NCI-H82 (cell line): ENCODE measurements at regions not wholly inside any gene's neighbourhood (a gene's known extent, or its start where the extent isn't known, plus 50 kb on each side); places are given as distances from the start of the nearest gene placed in this dataset.

Experiments
- DNase-seq: peaks from one replicate; lab custom pipeline; 2025; lab: John Stamatoyannopoulos, UW

GRCh38 chr14:81669308-81669707, 135.7 kb upstream of the SEL1L start:
- no peak for DNase-seq

GRCh38 chr14:81673930-81674329, 140.3 kb upstream of the SEL1L start:
- no peak for DNase-seq

- DNase-seq, result no peak
Measured at GRCh38 chr14:81676395-81676794, 142.7 kb upstream of the SEL1L start.

DNA sequence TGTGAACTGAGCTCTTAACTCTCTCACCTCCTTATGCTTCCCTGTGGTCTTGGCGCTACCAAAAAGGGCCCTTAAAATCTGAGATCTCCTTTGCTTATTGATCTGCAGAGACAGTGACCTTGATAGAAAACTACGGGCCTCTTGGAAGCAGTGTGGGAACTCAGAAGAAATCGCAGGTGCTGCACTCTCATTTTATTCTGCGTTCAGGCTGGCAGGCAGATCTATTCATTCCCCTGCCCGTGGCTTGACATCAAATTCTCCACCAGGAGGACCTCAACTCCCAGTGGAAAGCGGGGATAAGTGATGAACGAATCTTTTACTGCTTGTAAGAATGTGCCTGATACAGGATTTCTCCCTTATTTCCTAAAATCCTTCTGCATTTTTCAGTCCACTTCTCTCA, 143.2 kb upstream of the SEL1L start:
- no peak for DNase-seq

- no peak for DNase-seq
Measured at GRCh38 chr14:81677736-81678135, 144.1 kb upstream of the SEL1L start.

DNA sequence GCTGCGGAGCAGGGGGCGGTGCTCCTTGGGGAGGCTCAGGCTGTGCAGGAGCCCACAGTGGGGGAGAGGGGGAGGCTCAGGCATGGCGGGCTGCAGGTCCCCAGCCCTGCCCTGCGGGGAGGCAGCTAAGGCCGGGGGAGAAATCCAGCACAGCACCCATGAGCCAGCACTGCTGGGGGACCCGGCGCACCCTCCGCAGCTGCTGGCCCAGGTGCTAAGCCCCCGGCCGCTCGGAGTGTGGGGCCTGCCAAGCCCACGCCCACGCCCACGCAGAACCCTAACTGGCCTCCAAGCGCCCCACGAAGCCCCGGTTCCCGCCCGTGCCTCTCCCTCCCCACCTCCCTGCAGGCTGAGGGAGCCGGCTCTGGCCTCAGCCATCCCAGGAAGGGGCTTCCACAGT, 145.6 kb upstream of the SEL1L start:
- DNase-seq, result no peak

GRCh38 chr14:81681541-81681940, 147.9 kb upstream of the SEL1L start:
- peak; percentile 81 for DNase-seq

DNA sequence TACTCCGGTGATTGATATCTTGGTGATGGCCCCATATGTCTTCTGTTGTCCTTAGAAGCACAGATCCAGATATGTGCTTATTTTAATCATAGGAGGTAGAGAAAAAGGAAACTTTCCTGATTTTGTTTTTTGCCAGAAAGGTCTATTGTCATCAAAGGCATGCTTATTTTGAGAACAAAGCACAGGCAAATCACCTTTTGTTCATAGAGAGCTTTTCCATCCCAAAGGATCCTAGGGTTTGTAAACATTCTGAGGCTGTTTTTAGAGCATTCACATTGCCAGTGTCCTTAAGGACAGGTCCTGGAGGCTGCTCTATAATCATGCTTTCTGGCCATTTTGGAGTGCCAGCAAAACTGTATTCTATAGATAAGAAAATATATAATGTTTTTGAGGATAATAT, 148.5 kb upstream of the SEL1L start:
- DNase-seq, result peak; percentile 54

DNA sequence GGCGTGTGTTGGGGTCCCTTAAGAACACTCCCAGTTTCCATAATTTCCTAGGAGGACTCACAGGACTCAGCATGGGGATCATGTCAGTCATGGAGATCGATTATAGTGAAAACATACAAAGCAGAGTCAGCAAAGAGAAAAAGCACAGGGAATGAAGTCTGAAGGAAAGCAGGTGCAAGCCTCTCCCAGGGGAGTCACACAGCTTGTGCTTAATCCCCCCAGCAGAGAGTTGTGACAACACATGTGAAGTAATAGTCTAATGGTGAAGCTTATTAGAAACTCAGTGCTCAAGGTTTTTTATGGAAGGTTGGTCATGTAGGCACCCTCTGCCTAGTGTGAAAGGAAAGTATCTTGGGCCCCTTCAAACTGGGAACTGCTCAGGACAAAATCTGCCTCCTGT, 149.0 kb upstream of the SEL1L start:
- peak; percentile 93 for DNase-seq

DNA sequence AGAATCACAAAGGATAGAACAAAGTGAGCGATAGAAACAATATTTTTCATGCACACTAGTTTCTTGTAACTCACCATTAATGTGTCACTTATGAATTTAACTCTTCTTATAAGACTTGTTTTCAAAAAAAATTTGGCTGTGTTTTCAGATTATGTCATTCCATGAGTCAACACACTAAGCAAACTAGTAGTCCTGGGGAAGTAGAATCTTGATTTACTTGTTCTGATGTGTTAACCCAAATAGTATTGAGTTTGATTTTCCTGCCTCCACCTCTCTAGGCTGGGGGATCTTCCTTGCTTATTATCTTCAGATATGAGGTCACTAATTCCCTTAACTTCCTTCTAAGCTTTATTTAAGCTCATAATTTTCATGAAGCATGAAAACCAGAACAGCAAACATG, 151.0 kb upstream of the SEL1L start:
- DNase-seq, result no peak

- DNase-seq, result no peak
Measured at GRCh38 chr14:81686512-81686911, 152.9 kb upstream of the SEL1L start.

DNA sequence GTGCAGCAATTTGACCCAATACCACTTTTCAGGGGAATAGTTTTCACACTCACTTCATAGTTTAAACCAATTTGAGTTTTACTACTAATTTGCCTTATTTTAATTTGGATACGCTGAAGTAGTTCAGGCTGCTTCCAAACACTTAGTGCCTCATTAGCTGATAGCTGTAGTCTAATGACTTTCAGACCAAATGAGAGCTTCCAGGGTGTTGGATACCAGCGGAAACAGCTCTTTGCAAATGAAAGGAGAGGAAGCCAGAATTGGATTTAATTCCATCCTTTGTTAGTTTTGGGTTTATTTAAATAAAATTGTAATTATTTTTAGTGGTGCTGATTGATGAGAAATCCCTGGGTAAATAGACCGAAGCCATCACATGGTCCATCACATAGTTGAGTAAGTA, 158.3 kb upstream of the SEL1L start:
- no peak for DNase-seq

DNA sequence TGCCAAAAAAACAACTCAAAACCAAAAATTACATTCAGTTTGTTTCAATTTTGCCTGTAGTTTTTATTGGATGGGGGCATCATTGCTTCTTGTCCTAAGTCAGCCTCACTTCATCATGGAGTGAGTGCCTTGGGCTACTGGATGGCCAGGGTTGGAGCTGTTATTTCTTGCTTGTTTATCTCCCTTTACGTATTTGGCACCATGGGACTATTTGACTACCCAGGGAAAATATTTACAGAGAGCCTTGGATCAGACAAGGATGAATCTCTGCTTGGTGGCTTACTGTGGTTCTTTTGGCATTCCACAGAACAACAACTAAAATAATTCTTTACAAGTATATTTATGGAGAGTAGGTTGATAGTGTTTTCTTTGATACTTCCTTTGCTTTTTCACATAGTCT, 160.8 kb upstream of the SEL1L start:
- DNase-seq, result no peak

- no peak for DNase-seq
Measured at GRCh38 chr14:81709681-81710080, 176.0 kb upstream of the SEL1L start.

GRCh38 chr14:81710232-81710845, 176.7 kb upstream of the SEL1L start:
- peak; percentile 73 for DNase-seq

GRCh38 chr14:81715731-81716130, 182.1 kb upstream of the SEL1L start:
- no peak for DNase-seq

DNA sequence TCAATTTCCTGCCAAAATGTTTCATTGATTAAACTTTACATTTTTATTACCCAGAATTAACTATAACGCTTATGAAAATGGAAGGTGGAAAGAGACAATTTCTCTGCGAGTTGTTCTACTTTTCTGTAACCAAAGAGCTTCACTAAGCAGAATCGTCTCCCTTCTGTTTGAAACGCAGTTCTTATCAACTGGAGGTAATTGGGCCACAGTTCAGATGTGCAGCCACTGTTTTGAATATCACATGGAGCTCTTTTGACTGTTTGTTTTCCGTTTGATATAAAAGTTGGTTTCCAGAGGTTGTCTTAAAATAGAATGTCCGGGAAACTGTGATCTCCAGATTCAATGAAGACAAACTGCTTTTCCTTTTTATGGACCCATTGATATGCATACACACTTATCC, 183.3 kb upstream of the SEL1L start:
- DNase-seq, result no peak

- DNase-seq, result no peak
Measured at GRCh38 chr14:81723956-81724355, 190.3 kb upstream of the SEL1L start.

DNA sequence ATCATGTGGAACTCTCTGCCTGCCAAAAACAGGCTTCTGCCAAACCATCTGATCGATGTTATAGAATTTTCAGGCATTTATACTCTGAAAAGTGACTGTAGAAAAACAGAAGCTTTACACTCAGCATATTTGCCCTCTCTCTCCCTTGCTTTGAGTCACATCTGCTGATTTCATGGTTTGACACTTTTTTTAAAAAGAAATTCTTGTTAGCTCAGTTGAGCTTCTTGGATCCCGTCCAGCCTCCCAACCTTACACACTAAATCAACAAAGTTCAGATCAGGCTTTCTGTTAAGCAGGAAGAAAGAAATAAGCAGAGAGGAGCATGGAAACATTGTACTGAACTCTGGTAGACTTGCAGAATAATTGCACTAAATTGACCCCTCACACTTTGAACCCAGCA, 193.6 kb upstream of the SEL1L start:
- peak; percentile 54 for DNase-seq

DNA sequence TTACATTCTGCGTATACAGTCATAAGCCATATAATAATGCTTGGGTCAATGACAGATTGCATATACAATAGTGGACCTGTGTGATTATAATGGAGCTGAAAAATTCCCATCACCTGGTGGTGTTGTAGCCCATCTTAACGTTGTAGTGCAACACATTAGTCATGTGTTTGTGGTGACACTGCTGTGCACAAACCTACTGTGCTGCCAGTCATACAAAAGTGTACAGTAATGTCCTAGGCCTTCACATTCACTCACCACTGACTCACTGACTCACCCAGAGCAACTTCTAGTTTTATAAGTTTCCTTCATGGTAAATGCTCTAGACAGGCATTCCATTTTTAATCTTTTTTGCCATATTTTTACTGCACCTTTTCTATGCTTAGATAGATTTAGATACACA, 194.8 kb upstream of the SEL1L start:
- no peak for DNase-seq

GRCh38 chr14:81729622-81730021, 196.0 kb upstream of the SEL1L start:
- no peak for DNase-seq

- DNase-seq, result peak; percentile 12
Measured at GRCh38 chr14:81737938-81738337, 204.3 kb upstream of the SEL1L start.

DNA sequence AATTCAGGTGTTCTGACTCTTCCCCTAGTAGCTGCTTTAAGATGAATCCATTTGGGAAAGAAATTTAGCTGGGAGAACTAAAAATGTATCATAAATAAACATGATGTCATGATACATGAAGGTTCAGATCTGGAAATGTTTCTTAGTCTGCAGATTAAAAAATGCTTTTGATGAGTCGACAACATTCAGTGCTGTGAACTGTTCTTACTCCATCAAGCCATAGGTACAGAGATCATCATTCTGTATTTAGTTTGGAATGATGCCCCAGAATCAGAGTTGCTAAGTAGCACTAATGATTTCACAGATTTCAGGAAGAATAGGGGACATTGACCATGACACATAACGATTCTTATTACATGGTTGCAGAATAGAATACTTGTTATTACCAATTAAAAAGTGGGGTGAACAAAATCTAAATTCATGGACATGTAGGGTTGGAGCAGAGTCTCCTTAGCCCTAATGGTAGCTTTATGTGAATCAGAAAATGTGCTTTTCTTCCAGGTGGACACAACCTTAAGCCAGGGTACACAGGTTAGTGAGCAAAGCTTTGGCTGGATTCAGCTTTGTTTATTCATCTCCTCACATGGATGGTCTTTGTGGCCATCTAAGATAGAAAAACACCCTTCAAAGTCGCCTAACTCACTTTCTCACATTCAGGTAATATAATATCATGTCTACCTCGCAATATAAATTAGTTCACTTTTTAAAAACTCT, 205.4 kb upstream of the SEL1L start:
- no peak for DNase-seq

- DNase-seq, result no peak
Measured at GRCh38 chr14:81743605-81744004, 210.0 kb upstream of the SEL1L start.
